Stimulated activated CD4-positive, alpha-beta T cell treated with anti-CD3 and anti-CD28 coated beads, Interleukin-15, amount 100 ng/mL, for 48 hours (primary cell): ENCODE measurements at regions not wholly inside any gene's neighbourhood (a gene's known extent, or its start where the extent isn't known, plus 50 kb on each side); places are given as distances from the start of the nearest gene placed in this dataset.

Experiments used
- DNase-seq, 2 donors: peaks; one replicate each; pipeline ENCODE4 v3.0.0-alpha.2; 2020; ENCODE audit warnings: low read depth in 2 of 2

DNA sequence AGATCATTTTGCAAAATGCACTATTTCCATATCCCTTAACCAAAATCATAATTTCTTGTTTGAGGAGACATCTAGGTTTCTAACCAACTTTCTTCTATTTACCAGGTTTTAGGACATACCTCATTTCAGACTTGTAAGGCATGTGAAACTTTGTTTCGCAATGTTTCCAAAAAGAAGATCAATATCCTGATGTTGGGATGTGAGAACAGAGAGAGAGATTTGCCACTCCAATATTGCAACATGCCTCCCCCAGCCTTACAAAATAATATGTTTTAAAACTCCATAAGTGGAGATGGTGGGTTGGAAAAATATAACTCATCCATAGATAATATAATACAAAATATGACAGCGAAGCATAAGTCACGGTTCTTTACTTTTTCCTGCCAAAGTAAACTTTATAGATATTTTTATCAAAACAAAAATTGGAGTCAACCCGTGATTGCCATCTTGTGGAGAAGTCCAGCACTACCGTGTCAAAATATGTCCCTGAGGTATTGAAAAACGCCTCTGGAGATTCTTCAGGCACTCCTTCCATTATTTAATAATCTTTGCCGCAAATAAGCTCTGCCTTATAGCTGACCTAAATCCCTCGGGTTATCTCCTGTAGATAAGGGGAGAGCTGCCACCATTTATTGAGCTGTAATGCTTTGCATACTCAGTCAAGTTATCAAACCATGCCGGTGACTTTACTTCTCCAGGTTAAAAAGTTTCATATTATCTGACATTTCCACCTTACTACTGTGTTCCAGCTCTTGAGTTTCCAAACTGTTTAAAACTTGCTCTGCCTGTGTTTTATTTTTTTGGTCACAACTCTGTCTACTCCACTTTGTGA lies 534.2 kb downstream of the HACE1 start:
- no peak for DNase-seq

DNA sequence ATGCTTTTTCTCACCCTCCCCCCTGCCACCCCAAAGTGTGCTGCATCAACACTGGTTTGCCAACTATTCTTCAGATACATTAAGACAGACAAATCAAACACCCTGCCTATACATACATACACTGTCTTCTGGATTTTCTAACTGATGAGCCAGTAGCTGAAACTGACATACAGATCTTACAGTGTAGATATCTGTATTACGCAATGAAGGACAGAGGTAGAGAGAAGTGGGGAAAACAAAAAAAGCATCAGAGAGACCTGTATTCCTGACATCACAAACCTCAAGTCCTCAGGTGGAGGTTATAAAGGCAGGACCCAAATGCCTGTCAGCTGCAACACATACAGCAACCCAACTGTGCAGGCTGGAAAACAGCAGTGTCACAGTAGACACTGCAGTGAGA lies 535.4 kb downstream of the HACE1 start:
- DNase-seq = no peak

- DNase-seq = no peak
Observed at GRCh38 chr6:104322841-104323240, 536.9 kb downstream of the HACE1 start.

DNA sequence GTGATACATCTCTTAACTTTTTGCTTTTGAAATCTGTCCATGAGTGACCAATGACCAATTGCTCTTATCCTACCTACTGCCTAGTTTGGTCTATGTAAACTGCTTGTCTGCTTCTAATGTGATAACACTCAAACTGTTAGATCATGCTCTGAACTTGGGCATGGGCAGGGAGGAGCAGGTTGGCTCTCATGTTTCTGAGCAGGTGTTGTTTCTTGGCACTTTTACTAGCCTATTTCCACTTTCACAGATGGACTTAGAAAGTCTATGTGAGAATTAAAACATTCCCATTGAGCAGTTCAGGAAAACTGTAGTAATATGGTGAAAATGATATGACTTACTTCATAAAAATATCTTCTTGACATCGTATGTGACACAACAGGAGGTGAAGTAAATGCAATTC lies 538.4 kb downstream of the HACE1 start:
- no peak for DNase-seq

DNA sequence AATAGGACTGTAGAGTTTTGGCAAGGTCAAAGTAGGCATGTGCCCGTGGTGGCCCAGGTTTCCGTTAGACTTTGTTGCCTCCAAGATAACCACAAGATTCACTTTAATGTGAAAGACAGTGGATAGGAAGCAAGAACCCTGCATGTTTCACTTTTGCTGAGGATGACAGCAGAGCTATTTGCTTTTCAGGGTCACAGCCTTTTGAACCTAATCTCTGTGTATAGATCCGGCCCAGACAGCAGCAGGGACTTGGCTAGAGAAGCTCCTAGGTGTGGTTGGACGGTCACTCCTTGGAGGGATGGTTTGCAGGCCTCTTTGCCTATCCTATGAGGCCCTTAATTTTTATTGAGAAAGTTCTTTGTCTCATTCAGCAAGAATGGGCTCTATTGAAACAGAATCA lies 538.8 kb downstream of the HACE1 start:
- no peak for DNase-seq

GRCh38 chr6:104312851-104313250 lies 546.9 kb downstream of the HACE1 start:
- no peak for DNase-seq

- no peak for DNase-seq
Observed at GRCh38 chr6:104306211-104306610, 553.5 kb downstream of the HACE1 start.

- no peak for DNase-seq
Observed at GRCh38 chr6:104305206-104305605, 554.5 kb downstream of the HACE1 start.

GRCh38 chr6:104301951-104302350 lies 557.8 kb downstream of the HACE1 start:
- no peak for DNase-seq

DNA sequence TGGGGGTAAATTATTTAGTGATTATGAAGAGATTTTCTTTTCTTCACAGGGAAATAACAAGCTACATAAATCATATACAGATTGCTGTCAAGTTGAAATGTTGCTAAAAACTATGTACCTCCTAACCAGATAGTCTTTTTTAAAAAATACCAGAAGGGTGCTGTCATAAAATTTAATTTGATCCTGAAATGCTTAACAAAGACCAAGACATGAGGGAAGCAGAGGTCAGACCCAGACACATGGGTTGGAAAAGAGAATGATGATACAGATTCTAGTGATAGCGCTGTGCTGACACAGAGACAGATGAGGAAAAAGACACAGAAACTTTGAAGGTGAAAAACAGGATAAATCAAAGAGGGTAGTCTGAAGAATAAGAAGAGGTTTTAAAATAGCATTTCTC lies 573.1 kb downstream of the HACE1 start:
- DNase-seq = no peak

GRCh38 chr6:104284872-104285271 lies 574.8 kb downstream of the HACE1 start:
- no peak for DNase-seq

- no peak for DNase-seq
Observed at GRCh38 chr6:104282581-104282980, 577.1 kb downstream of the HACE1 start.

DNA sequence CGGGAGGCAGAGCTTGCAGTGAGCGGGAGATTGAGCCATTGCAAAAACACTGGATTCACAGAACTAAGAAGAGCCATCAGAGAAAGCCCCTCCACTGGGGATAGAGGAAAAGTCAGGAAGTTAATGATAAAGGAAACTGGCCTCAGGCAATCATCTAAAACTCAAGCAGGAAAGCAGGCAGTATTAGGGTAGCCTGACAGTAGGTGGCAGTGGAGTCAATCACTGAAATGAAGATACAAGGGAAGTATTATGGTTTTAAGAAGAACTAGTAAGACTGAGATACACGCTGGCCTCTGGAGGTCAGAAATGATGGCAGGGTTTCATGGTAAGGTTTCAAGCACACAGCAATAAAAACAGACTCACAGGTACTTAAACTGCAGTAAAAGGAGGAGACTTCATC lies 578.3 kb downstream of the HACE1 start:
- DNase-seq = no peak

DNA sequence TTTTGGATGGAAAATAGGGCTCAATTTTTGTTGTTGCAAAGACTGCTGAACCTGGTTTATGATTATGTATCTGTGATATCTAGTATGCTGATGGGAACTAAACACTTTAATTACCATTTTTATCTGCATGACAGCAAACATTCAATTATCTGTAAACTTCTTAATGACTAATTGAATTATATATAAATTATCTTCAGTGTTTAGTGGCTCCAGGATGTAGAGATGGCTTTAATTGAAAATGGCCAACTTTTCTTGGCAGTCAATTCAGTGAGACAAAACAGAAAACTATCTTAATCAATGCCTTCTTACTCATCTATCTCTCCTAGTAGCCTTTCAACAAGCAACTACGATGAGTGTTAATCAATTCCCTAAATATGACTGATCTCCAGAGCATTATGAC lies 591.3 kb downstream of the HACE1 start:
- no peak for DNase-seq

DNA sequence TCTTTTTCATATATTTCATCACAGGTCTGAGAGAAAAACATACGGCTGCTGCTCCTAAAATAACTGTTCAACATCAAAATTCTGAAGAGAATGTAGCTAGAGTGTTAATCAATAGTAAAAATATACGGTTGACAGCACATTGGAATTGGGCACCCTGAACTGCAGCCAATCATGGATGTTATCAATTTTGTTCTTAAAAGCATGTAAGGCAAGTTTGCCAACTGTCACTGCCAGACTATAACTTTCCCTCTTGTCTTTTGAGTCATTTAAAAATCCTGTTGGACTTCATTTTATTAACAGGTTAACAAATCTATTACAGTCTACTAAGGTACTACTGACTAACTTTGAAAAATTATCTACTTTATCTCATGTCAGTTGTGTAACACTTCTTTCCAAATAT lies 592.8 kb downstream of the HACE1 start:
- no peak for DNase-seq

- DNase-seq = no peak
Observed at GRCh38 chr6:104256646-104257045, 603.1 kb downstream of the HACE1 start.

DNA sequence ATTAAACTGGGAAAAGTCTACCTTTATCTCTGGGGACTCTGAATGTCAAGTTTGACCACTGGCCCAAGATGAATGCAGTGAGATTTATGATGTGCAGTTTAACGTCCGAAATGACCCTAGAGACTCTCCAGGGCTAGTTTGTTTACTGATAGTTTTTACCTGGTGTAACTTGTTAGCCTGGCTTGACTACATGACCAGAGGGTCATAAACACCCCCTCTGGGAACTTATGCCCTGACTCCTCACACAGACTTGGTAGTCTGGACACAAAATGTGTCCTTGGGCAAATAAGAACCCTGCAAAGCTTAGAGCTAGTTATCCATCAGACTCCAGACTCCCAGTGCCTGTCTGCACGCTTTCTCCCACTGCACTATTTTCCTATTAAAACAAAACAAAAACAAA lies 606.5 kb downstream of the HACE1 start:
- DNase-seq = no peak

DNA sequence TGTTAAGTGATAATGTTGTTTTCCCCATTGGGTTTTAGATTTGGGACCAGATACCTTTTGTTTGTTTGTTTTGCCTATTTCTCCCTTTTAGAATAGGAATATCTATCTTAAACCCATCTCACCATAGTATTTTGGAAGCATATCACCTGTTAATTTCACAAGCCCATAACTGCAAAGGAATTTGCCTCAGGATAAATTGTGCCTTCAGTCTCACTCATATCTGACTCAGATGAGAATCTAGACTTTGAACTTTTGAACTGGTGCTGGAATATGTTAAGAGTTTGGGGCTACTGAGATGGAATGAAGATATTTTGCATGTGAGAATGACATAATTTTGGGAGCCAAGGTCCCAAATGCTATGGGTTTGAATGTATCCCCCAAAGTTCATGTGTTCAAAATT lies 607.4 kb downstream of the HACE1 start:
- DNase-seq = no peak

- no peak for DNase-seq
Observed at GRCh38 chr6:104251651-104252050, 608.1 kb downstream of the HACE1 start.

- no peak for DNase-seq
Observed at GRCh38 chr6:104240865-104241264, 618.9 kb downstream of the HACE1 start.

- no peak for DNase-seq
Observed at GRCh38 chr6:104239971-104240370, 619.7 kb downstream of the HACE1 start.

DNA sequence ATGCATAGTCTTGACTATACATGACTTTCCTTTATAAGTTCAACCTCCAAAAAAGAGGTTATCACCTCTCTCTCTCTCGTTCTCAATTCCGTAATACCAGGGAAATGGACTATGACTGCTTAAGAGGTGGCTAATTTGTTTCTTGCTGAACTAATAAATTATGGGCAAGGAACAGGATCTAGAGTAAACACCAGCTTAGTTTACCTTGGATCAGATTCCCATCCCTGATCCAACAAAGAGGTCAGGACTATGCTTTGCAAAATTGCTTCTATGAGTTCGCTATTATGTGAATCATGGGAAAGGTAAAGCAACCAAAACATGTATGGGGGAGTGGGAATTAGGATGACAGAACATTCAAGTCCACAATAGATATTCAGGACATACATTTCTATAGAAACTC lies 630.7 kb downstream of the HACE1 start:
- DNase-seq = no peak

DNA sequence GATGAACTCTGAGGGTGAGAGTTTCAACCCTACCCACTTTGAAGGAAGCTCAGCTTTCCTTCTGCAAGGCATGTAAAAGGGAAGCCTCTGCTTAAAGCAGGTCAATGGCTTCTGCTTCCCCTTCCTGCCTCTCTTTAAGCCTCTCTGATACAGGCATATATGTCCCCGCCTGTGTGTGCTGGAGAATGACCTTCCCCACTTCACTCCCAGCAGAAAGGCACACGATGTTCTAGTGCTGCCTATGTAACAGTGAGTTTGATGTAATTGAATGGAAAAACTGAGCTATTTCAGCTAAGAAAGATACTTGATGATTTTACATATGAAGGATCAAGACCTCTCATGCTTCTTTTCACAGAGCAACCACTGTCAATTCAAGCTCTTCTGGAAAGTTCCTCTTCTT lies 632.2 kb downstream of the HACE1 start:
- no peak for DNase-seq

- no peak for DNase-seq
Observed at GRCh38 chr6:104226790-104227446, 632.8 kb downstream of the HACE1 start.
